GM12878 (cell line): ENCODE measurements at regions not wholly inside any gene's neighbourhood (a gene's known extent, or its start where the extent isn't known, plus 50 kb on each side); places are given as distances from the start of the nearest gene placed in this dataset.

Source experiments
- ATAC-seq: fragments of 200-7000 bp; cut with Tn5 transposase; 3 replicates; pipeline ENCODE4 v1.9.1; 2020; ENCODE audit warnings: mild to moderate bottlenecking, moderate library complexity
- BruUV-seq: library from RNA; stranded (reverse); fragments of 400-500 nt; replicated peaks from 2 replicates; lab custom pipeline; 2021; lab: Mats Ljungman, UMichigan
- CTCF ChIA-PET: fragments of 300-600 bp; sonication (Branson Sonifier 250); formaldehyde crosslinking; extraction: SDS; loops from one replicate; lab custom pipeline; 2021; ENCODE audit warnings: inconsistent platforms; lab: Yijun Ruan, JAX
- POLR2A ChIA-PET: fragments of 350-600 bp; formaldehyde crosslinking; extraction: SDS; loops from one replicate; lab custom pipeline; 2021; ENCODE audit warnings: inconsistent platforms; lab: Charles Lee
- RAD21 ChIA-PET: fragments of 300-600 bp; sonication (Branson Sonifier 250); formaldehyde crosslinking; loops from one replicate; lab custom pipeline; 2023; ENCODE audit warnings: antibody characterized with exemption; ENCODE audit not compliant: unreplicated experiment; lab: Charles Lee
- SMC1A ChIA-PET: fragments of 300-600 bp; sonication (Branson Sonifier 250); formaldehyde crosslinking; loops from one replicate; lab custom pipeline; 2023; ENCODE audit not compliant: unreplicated experiment, uncharacterized antibody; lab: Charles Lee
- DNase-seq: peaks from one replicate; pipeline ENCODE4 v3.0.0-alpha.2; 2011; ENCODE audit warnings: low read depth, low spot score
- FAIRE-seq: peaks from 3 replicates; lab custom pipeline; 2011; peaks lifted over from hg19 to GRCh38; lab: Jason Lieb, UNC
- H2AFZ ChIP-seq: 2 replicates; pipeline ENCODE4 v1.6.0; 2011; ENCODE audit warnings: low read depth, low read length, control low read depth; ENCODE audit not compliant: control insufficient read depth
- H3K27ac ChIP-seq: 2 replicates; pipeline ENCODE4 v1.5.1; 2011; ENCODE audit warnings: control low read depth; ENCODE audit not compliant: control insufficient read depth, insufficient read depth
- H3K27me3 ChIP-seq, 2 experiments: replicated peaks in 1 of 2; 2 replicates each; pipeline versions ENCODE4 v1.6.0 to v1.6.1; 2011; ENCODE audit warnings: low read length in 1 of 2; ENCODE audit not compliant: control insufficient read depth in 2 of 2, insufficient read depth in 2 of 2
- H3K36me3 ChIP-seq, 2 experiments: 2 replicates each; pipeline ENCODE4 v1.5.1; 2011; ENCODE audit warnings: low read length in 1 of 2; ENCODE audit not compliant: control insufficient read depth in 2 of 2, insufficient read depth in 2 of 2
- H3K4me1 ChIP-seq: 2 replicates; pipeline ENCODE4 v1.6.1; 2011; ENCODE audit warnings: mild to moderate bottlenecking, low read length, moderate library complexity, mixed read lengths; ENCODE audit not compliant: control insufficient read depth, insufficient read depth
- H3K4me2 ChIP-seq: 2 replicates; pipeline ENCODE4 v1.6.0; 2011; ENCODE audit warnings: control low read depth; ENCODE audit not compliant: control insufficient read depth, insufficient read depth
- H3K4me3 ChIP-seq: fragments of 200-600 bp; sonication (generic); 2 replicates; pipeline ENCODE4 v1.5.1; 2016
- H3K79me2 ChIP-seq: 2 replicates; pipeline ENCODE4 v1.6.0; 2011; ENCODE audit warnings: low read length; ENCODE audit not compliant: control insufficient read depth, insufficient read depth
- H3K9ac ChIP-seq: 2 replicates; pipeline ENCODE4 v1.8.0; 2011; ENCODE audit warnings: low read length, control low read depth, mixed read lengths; ENCODE audit not compliant: control insufficient read depth, insufficient read depth
- H3K9me3 ChIP-seq: replicated peaks from 3 replicates; pipeline ENCODE4 v1.5.1; 2011; ENCODE audit warnings: mild to moderate bottlenecking, low read length; ENCODE audit not compliant: control insufficient read depth, insufficient read depth
- H4K20me1 ChIP-seq: 2 replicates; pipeline ENCODE4 v1.6.0; 2011; ENCODE audit not compliant: control insufficient read depth, insufficient read depth
- BHLHE40 ChIP-seq, 2 experiments: fragments of 450-650 bp in 1 of 2; IDR thresholded peaks; 2 replicates each; pipeline ENCODE4 v1.6.1; 2011 to 2017; ENCODE audit warnings: low read depth in 2 of 2, borderline replicate concordance in 1 of 2, improper control_type of control experiment in 1 of 2, low read length in 1 of 2, mild to moderate bottlenecking in 1 of 2
- CHD1 ChIP-seq: IDR thresholded peaks from 2 replicates; pipeline ENCODE4 v1.6.1; 2012; ENCODE audit warnings: low read depth, low read length, improper control_type of control experiment
- IKZF2 ChIP-seq, 2 experiments: fragments of 450-650 bp; IDR thresholded peaks; 2 replicates each; pipeline ENCODE4 v1.6.1; 2017; ENCODE audit warnings: mild to moderate bottlenecking in 2 of 2, moderate library complexity in 2 of 2
- IRF3 ChIP-seq: fragments of 450-650 bp; IDR thresholded peaks from 2 replicates; pipeline ENCODE4 v1.6.1; 2014; ENCODE audit warnings: mild to moderate bottlenecking
- JUND ChIP-seq: IDR thresholded peaks from 2 replicates; pipeline ENCODE4 v1.6.1; 2012; ENCODE audit warnings: low read depth, mild to moderate bottlenecking, low read length, improper control_type of control experiment, moderate library complexity
- KAT2A ChIP-seq: conservative IDR thresholded peaks from 2 replicates; pipeline ENCODE4 v1.6.1; 2011; ENCODE audit warnings: low read depth, low read length; ENCODE audit not compliant: control insufficient read depth
- MTA3 ChIP-seq: IDR thresholded peaks from 2 replicates; pipeline ENCODE4 v1.6.1; 2012; ENCODE audit warnings: low read length, inconsistent platforms, borderline replicate concordance
- MYB ChIP-seq: fragments of 150-350 bp; IDR thresholded peaks from 2 replicates; pipeline ENCODE4 v1.6.1; 2014; ENCODE audit warnings: mild to moderate bottlenecking, low read depth, low read length, borderline replicate concordance
- NFXL1 ChIP-seq: fragments of 450-650 bp; IDR thresholded peaks from 2 replicates; pipeline ENCODE4 v1.6.1; 2017; ENCODE audit warnings: antibody characterized with exemption, mild to moderate bottlenecking, borderline replicate concordance
- NR2C1 ChIP-seq: fragments of 450-650 bp; IDR thresholded peaks from 2 replicates; pipeline ENCODE4 v1.6.1; 2017; ENCODE audit warnings: antibody characterized with exemption, mild to moderate bottlenecking, moderate library complexity
- NRF1 ChIP-seq: conservative IDR thresholded peaks from 2 replicates; pipeline ENCODE4 v1.6.1; 2011; ENCODE audit warnings: mild to moderate bottlenecking, low read depth, low read length, improper control_type of control experiment
- PAX8 ChIP-seq: fragments of 450-650 bp; IDR thresholded peaks from 2 replicates; pipeline ENCODE4 v1.6.1; 2017; ENCODE audit warnings: mild to moderate bottlenecking, moderate library complexity
- SMAD1 ChIP-seq: fragments of 450-650 bp; IDR thresholded peaks from 2 replicates; pipeline ENCODE4 v1.6.1; 2018; ENCODE audit warnings: mild to moderate bottlenecking, low read depth; ENCODE audit not compliant: partially characterized antibody
- SREBF1 ChIP-seq: IDR thresholded peaks from 2 replicates; pipeline ENCODE4 v1.6.1; 2012; ENCODE audit warnings: mild to moderate bottlenecking, low read length
- SREBF2 ChIP-seq: IDR thresholded peaks from 2 replicates; pipeline ENCODE4 v1.6.1; 2012; ENCODE audit warnings: mild to moderate bottlenecking, low read length
- TCF12 ChIP-seq: IDR thresholded peaks from 2 replicates; pipeline ENCODE4 v1.6.1; 2011; ENCODE audit warnings: low read depth, mild to moderate bottlenecking, low read length
- WRNIP1 ChIP-seq: IDR thresholded peaks from 2 replicates; pipeline ENCODE4 v1.6.1; 2011; ENCODE audit warnings: low read depth, low read length, improper control_type of control experiment, borderline replicate concordance
- ZBTB11 ChIP-seq: fragments of 450-650 bp; formaldehyde crosslinking; IDR thresholded peaks from 2 replicates; pipeline ENCODE4 v1.5.0; 2022; ENCODE audit warnings: mild to moderate bottlenecking, missing genetic modification characterization
- ZBTB33 ChIP-seq: fragments of 450-650 bp; IDR thresholded peaks from 2 replicates; pipeline ENCODE4 v1.6.1; 2017; ENCODE audit warnings: mild to moderate bottlenecking
- WGBS: methylation state at CpG from one replicate; pipeline ENCODE4 v1.1.6; 2016; ENCODE audit warnings: low lambda C conversion rate; ENCODE audit not compliant: insufficient replicate concordance, insufficient coverage; ENCODE audit errors: missing lambda C conversion rate; 5-methylcytosine and 5-hydroxymethylcytosine counted together
- in situ Hi-C: fragments of 300-500 bp; cut with MboI; formaldehyde crosslinking; loops from 9 replicates; pipeline ENCODE4 v1.14.3; 2018; ENCODE audit warnings: mixed read lengths
- intact Hi-C: fragments of 100-400 bp; cut with micrococcal nuclease; formaldehyde crosslinking; loops from one replicate; pipeline ENCODE4 v1.14.2; 2022; ENCODE audit not compliant: unreplicated experiment

GRCh38 chrY:15301879-15302278 lies 777.5 kb downstream of the NLGN4Y start:
- no peak for TF ChIP-seq SREBF2
- TF ChIP-seq WRNIP1: no peak
- TF ChIP-seq KAT2A: no peak
- TF ChIP-seq IRF3: no peak
- no peak for TF ChIP-seq CHD1
- no peak for TF ChIP-seq JUND
- no peak for TF ChIP-seq SMAD1
- no peak for TF ChIP-seq IKZF2 (IDR thresholded peaks at IDR 0.05)
- TF ChIP-seq SREBF1: no peak
- no peak for TF ChIP-seq BHLHE40 (IDR thresholded peaks at IDR 0.05; ENCODE audit: borderline replicate concordance in 1 of 2, low read depth in 2 of 2, low read length in 1 of 2)
- no peak for TF ChIP-seq MYB
- TF ChIP-seq TCF12: no peak
- no peak for TF ChIP-seq NRF1
- TF ChIP-seq NR2C1: no peak
- TF ChIP-seq NFXL1: no peak
- no peak for TF ChIP-seq ZBTB33
- TF ChIP-seq PAX8: no peak
- TF ChIP-seq MTA3: no peak
- no peak for TF ChIP-seq ZBTB11
- H3K9ac ChIP-seq: no peak overlapping the region
- no peak for ATAC-seq
- no peaks in the 10 kb centered on the region for H4K20me1 ChIP-seq
- no peaks in the 10 kb centered on the region for H3K9me3 ChIP-seq
- RAD21 ChIA-PET: no interaction called here
- in situ Hi-C loops (no loop called here), intact Hi-C loops (no loop called here)
- CTCF ChIA-PET: no interaction called here
- no peak overlapping the region for H3K4me3 ChIP-seq
- FAIRE-seq: no peak
- no TSS peak for BruUV-seq
- POLR2A ChIA-PET: no interaction called here
- SMC1A ChIA-PET: no interaction called here
- H3K27ac ChIP-seq: no peak overlapping the region
- H3K27me3 ChIP-seq: no peaks in the 10 kb centered on the region
- H3K36me3 ChIP-seq: no peaks in the 10 kb centered on the region
- H2AFZ ChIP-seq: no peak overlapping the region
- no peak for DNase-seq
- H3K4me2 ChIP-seq: no peak overlapping the region
- no CpG with 5 or more reads among the region's 3 CpGs for WGBS
- no peaks in the 10 kb centered on the region for H3K4me1 ChIP-seq
- H3K79me2 ChIP-seq: no peaks in the 10 kb centered on the region
